ENCODE measurements at regions not wholly inside any gene's neighbourhood (a gene's known extent, or its start where the extent isn't known, plus 50 kb on each side); places are given as distances from the start of the nearest gene placed in this dataset.

DNA sequence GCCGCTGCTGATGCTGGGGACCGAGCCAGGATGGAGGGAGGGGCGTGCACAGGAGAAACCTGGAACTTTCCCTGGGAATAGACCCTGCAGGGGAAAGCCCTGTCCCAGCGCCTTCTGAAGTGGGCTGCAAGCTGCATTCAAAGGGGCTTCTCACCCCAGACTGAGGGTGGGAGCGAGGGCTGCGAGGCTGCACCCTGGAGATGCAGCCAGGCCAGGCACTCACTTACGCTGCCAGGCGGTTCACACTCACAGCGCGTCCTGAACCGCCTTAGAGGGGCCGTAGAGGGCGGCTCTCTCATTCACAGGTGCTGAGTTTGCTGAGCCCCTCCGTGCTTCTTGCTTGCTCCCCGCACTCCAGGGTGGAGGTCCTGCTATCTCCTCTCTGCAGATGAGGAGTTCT is 208.5 kb upstream of the C14orf180 start:
- TF ChIP-seq, protein P1, sequence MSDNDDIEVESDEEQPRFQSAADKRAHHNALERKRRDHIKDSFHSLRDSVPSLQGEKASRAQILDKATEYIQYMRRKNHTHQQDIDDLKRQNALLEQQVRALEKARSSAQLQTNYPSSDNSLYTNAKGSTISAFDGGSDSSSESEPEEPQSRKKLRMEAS (IDR thresholded peaks at IDR 0.05) = no peak
- TF ChIP-seq, protein P2, sequence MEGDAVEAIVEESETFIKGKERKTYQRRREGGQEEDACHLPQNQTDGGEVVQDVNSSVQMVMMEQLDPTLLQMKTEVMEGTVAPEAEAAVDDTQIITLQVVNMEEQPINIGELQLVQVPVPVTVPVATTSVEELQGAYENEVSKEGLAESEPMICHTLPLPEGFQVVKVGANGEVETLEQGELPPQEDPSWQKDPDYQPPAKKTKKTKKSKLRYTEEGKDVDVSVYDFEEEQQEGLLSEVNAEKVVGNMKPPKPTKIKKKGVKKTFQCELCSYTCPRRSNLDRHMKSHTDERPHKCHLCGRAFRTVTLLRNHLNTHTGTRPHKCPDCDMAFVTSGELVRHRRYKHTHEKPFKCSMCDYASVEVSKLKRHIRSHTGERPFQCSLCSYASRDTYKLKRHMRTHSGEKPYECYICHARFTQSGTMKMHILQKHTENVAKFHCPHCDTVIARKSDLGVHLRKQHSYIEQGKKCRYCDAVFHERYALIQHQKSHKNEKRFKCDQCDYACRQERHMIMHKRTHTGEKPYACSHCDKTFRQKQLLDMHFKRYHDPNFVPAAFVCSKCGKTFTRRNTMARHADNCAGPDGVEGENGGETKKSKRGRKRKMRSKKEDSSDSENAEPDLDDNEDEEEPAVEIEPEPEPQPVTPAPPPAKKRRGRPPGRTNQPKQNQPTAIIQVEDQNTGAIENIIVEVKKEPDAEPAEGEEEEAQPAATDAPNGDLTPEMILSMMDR (IDR thresholded peaks at IDR 0.05) = no peak
- TF ChIP-seq RCOR1 (IDR thresholded peaks at IDR 0.05; ENCODE audit: low read depth, low read length) = no peak
- no peak for TF ChIP-seq HOXA7 (CRISPR knock-in tag; IDR thresholded peaks at IDR 0.05)
- TF ChIP-seq CHD2 (IDR thresholded peaks at IDR 0.05; ENCODE audit: low read length, partially characterized antibody) = no peak

All from A549 (cell line).